ENCODE measurements at regions not wholly inside any gene's neighbourhood (a gene's known extent, or its start where the extent isn't known, plus 50 kb on each side); places are given as distances from the start of the nearest gene placed in this dataset.

- DNase-seq (ENCODE audit: low read depth in 3 of 3) = no peak
Measured at GRCh38 chr10:107623292-107623691, 458.8 kb upstream of the SORCS1 start.

- DNase-seq (ENCODE audit: low read depth in 3 of 3) = no peak
Measured at GRCh38 chr10:107619139-107619538, 454.6 kb upstream of the SORCS1 start.

GRCh38 chr10:107618504-107618994 is 454.0 kb upstream of the SORCS1 start:
- DNase-seq (ENCODE audit: low read depth in 3 of 3) = no peak

- DNase-seq (ENCODE audit: low read depth in 3 of 3) = no peak
Measured at GRCh38 chr10:107616463-107617410, 452.2 kb upstream of the SORCS1 start.

- no peak for DNase-seq (ENCODE audit: low read depth in 3 of 3)
Measured at GRCh38 chr10:107616031-107616430, 451.5 kb upstream of the SORCS1 start.

GRCh38 chr10:107614939-107615685 is 450.6 kb upstream of the SORCS1 start:
- no peak for DNase-seq (ENCODE audit: low read depth in 3 of 3)

- no peak for DNase-seq (ENCODE audit: low read depth in 3 of 3)
Measured at GRCh38 chr10:107611115-107611514, 446.6 kb upstream of the SORCS1 start.

- no peak for DNase-seq (ENCODE audit: low read depth in 3 of 3)
Measured at GRCh38 chr10:107589081-107589480, 424.6 kb upstream of the SORCS1 start.

- no peak for DNase-seq (ENCODE audit: low read depth in 3 of 3)
Measured at GRCh38 chr10:107585630-107586029, 421.1 kb upstream of the SORCS1 start.

GRCh38 chr10:107583974-107584373 is 419.5 kb upstream of the SORCS1 start:
- DNase-seq (ENCODE audit: low read depth in 3 of 3) = no peak

GRCh38 chr10:107579970-107580369 is 415.5 kb upstream of the SORCS1 start:
- DNase-seq (ENCODE audit: low read depth in 3 of 3) = no peak

- DNase-seq (ENCODE audit: low read depth in 3 of 3) = no peak
Measured at GRCh38 chr10:107577221-107577620, 412.7 kb upstream of the SORCS1 start.

- DNase-seq (ENCODE audit: low read depth in 3 of 3) = no peak
Measured at GRCh38 chr10:107576746-107577145, 412.2 kb upstream of the SORCS1 start.

GRCh38 chr10:107565014-107565413 is 400.5 kb upstream of the SORCS1 start:
- no peak for DNase-seq (ENCODE audit: low read depth in 3 of 3)

GRCh38 chr10:107561136-107561650 is 396.7 kb upstream of the SORCS1 start:
- DNase-seq (ENCODE audit: low read depth in 3 of 3) = no peak

- DNase-seq (ENCODE audit: low read depth in 3 of 3) = no peak
Measured at GRCh38 chr10:107557916-107558315, 393.4 kb upstream of the SORCS1 start.

- no peak for DNase-seq (ENCODE audit: low read depth in 3 of 3)
Measured at GRCh38 chr10:107554333-107554732, 389.8 kb upstream of the SORCS1 start.

- no peak for DNase-seq (ENCODE audit: low read depth in 3 of 3)
Measured at GRCh38 chr10:107553470-107553869, 389.0 kb upstream of the SORCS1 start.

- no peak for DNase-seq (ENCODE audit: low read depth in 3 of 3)
Measured at GRCh38 chr10:107552963-107553362, 388.5 kb upstream of the SORCS1 start.

GRCh38 chr10:107548301-107548700 is 383.8 kb upstream of the SORCS1 start:
- no peak for DNase-seq (ENCODE audit: low read depth in 3 of 3)

GRCh38 chr10:107546986-107547385 is 382.5 kb upstream of the SORCS1 start:
- no peak for DNase-seq (ENCODE audit: low read depth in 3 of 3)

GRCh38 chr10:107546284-107546683 is 381.8 kb upstream of the SORCS1 start:
- no peak for DNase-seq (ENCODE audit: low read depth in 3 of 3)

Measured in stimulated activated CD4-positive, alpha-beta T cell treated with anti-CD3 and anti-CD28 coated beads, TNF-alpha, amount 100 ng/mL, for 24 hours (primary cell).